Left hindlimb (tissue), 1 donor: ENCODE measurements at regions not wholly inside any gene's neighbourhood (a gene's known extent, or its start where the extent isn't known, plus 50 kb on each side); places are given as distances from the start of the nearest gene placed in this dataset.

Experiments
- DNase-seq: peaks from one replicate; pipeline ENCODE4 v3.0.0-alpha.2; 2018

DNA sequence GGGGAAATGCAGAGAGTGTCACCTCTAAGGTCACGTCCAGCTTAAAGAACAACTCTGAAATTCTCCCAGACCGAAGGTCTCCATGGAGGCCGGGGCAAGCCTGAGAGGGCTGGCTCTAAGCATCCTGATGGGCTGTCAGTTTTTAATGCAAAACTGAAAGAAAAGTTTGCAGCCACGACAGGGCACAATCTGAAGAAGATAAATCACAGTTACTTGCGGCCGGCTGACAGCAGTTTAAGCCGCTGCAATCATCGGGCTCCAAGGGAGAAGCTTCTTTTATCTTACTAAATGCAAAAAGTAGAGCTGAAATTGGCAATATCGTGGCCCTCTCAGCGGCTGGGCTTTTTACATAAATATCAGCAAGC is 168.8 kb downstream of the CYLD start:
- DNase-seq = no peak

DNA sequence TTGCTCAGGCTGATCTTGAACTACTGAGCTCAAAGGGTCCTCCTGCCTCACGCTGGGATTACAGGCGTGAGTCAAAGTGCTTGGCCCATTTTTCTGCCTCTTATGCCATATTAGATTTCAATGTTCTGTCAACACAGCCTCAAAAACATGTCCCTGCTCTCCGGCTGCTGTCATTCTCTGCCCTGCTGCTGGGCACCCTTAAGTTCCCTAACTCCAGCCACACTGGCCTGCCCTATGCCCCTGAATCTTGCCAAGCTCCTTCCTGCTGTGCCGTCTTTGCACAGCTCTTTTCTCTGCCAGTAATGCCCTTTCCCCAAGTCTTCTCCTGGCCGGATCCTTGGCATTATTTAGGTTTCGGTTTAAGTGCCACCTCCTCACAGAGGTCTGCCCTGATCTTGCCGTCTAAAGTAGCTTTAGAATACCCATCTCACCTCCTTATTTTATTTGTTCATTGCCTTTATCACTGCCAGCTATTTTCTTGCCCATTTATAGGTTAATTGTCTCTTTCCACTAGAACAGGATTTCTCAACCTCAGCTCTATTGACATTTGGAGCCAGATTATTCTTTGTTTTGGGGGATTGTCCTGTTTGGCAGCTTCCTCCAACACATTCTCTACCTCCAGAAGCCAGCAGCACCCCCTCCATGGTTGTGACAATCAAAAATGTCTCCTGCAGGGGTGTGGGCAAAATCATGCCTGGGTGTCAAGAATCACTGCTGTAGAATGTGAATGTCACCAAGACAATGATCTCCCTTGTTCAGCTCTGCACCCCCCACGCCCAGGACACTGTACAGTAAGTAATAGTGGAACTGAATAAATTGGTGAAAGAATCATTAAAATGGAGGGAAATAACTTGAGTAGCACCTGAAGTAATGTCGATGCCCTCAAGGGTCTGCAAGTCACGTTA is 168.2 kb downstream of the CYLD start:
- DNase-seq = no peak

DNA sequence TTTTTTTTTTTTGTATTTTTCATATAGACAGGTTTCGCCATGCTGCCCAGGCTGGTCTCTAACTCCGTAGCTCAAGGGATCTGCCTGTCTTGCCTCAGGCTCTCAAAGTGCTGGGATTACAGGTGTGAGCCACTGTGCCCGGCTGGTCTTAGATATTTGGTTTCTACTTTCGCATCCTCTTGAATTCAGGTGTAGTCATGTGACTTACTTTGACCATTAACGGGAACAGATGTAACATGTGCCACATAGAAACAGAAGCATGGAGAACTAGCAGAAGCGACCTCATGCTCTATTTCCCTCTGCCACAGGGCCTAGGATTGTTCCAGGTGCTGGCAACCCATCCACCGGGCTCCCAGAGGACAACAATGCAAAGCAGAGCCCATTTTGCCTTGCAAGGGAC is 166.6 kb downstream of the CYLD start:
- DNase-seq = no peak

DNA sequence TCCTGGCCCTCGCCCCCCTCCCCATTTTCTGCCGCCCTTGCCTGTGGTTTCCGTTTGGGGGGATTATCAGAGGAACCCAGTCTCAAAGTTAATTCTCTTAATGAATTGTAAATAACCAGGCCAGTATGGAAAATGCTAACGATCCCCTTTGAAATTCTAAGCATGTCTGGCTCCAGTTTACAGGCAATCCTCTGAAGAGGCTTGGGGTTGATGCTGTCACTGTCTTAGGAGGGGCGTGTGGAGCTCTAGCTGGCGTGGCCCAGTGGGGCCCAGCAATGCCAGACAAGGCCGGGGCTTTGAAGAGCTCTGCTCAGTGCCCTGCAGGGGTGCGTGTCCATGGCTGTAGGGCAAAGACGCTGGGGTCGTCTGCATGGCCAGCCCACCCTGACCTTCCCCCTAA is 164.6 kb downstream of the CYLD start:
- no peak for DNase-seq

DNA sequence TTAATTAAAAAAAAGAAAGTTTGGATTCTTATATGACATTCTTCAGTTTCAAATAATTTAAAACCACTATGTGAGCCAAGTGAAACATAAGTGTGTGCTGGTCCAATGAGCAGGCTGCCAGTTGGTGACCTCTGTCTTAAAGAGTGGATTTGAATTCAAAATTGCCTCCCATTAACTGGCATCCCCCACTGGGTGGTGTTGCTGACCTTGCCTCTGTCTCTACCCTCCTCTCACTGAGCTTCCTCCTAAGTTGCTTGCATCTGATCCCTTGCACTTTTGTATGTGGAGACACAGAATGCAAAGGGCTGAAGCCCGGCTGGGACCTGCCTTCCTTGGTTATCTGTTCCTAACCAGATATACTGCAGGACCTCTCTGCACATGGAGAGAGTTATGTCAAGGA is 160.6 kb downstream of the CYLD start:
- no peak for DNase-seq

DNA sequence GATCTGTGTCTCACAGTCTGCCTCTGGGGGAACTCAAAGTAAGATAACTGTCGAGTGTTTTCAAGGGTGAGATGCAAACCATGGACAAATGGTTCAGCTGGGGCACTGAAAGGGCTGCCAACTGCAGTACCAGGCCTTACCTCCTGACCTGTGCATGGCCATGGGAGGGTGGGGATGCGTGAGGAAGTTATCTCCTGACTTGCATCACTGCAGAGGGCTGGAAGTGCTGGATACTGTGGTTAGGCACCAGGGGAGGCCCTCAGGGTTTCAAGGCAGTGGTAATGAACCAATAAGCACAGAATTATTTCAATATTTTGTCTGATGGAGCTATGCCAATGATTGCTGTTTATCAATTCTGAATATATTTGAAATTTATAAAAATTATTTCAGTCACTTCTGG is 159.2 kb downstream of the CYLD start:
- no peak for DNase-seq

DNA sequence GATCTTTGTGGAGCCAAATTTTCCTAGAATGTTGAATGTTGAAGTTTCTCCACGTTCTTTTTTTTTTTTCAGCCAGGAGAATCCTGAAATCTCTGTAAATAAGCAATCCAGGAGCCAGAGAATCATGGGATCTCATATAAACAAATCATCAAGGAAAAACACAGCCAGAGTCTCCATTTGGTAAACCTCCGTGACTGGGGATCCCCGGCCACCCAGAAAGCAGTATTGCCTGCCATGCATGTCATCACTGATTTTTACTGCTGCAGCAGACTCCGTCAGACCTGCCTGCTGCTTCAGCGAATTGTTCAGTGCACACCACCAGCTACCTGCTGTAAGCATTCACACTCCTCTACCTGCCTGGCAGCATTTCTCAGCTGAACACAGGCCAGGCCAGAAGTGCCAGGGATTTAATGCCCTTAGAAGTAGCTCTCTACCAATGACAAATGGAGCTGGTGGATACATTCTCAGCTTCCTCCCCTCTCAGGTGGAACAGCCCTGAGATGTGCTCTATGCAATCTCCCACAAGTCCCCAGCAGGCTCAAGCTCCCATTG is 158.6 kb downstream of the CYLD start:
- DNase-seq = no peak

DNA sequence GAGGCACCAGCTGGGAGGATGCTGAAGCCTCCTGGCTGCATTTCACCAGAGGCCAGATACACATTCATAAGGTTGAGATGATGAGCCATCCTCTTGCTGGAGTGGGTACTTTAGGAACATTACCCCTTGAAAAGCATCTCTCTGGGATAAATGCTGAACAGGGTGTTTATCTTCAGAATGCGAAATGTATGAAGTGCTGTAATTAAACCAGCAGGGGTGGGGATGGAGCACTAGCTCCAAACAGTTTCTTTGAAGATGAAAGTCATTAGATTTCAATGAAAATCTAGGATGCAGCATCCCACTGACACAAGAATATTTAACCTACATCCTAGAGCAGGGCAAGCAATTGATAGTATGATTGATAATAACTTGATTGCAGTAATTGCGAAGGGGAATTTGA is 158.1 kb downstream of the CYLD start:
- DNase-seq = no peak

DNA sequence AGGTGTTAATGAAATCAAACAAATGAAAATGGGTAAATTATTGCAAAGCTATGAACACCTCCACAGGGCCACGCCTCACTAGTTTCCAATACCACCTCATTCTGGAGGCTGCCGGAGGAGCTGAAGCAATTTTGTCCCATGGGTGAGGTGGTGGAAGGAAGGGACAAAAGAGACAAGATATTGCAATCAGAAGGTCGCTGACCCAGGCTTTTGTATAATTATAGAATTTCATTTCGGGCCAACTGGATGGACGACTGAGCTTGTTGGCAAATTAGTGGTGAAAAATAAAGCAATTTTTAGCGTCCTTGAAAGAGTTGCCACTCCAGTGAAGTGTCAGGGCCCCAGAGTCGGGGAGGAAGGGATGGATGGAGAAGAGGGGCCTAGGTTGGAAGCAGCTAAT is 147.9 kb downstream of the CYLD start:
- no peak for DNase-seq

DNA sequence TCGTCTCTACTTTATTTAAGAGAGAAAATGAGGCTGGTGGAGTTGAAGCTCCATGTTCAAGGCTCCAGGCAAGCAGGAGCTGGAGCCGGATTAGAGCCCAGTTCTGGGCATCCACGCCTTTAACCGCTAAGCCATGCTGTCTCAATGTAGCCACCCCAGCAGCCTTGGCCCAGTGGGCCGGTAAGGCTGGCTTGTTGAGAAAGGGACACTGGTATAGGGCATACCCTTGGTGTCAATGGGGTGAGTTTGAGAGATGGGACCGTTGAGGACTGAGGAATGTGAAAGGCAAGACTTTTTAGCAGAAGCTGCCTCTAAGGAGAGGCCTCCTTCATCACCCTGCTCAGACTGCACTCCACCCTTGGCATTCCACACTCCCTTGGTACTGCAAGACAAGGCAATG is 147.4 kb downstream of the CYLD start:
- DNase-seq = no peak

DNA sequence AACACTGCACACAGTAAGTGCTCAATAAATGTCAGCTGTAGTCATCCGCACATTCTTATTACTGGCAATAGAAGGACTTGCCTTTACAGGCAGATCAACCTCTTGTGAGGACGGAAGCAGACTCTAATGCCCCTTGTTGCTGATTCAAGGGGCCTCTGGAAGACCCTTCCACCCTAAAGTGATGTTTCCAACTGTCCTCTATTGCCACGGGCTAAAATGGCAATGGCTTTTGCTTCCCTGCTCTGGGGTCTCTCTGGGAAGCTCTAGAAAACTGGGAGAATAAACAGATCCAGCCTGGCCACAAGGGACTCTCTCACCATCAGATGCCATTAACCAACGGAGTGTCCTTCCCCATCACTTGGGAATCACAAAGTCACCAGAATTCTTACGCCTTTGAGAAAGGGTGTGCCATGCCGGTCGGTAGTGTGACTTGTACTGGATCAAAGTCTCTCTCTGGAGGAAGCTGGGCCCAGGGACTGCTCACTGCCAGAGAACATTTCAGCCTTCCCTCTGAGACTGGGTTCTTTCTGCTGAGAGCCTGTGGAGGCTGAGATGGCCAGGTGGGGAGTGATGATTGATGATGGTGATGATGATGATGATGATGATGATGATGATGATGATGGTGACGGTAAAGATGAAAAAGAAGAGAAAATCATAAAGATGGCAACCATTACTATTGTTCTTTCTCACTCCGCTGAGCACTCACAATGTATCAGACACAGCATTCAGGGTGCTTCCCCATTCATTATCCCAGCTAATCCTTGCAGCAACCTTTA is 146.8 kb downstream of the CYLD start:
- DNase-seq = no peak

DNA sequence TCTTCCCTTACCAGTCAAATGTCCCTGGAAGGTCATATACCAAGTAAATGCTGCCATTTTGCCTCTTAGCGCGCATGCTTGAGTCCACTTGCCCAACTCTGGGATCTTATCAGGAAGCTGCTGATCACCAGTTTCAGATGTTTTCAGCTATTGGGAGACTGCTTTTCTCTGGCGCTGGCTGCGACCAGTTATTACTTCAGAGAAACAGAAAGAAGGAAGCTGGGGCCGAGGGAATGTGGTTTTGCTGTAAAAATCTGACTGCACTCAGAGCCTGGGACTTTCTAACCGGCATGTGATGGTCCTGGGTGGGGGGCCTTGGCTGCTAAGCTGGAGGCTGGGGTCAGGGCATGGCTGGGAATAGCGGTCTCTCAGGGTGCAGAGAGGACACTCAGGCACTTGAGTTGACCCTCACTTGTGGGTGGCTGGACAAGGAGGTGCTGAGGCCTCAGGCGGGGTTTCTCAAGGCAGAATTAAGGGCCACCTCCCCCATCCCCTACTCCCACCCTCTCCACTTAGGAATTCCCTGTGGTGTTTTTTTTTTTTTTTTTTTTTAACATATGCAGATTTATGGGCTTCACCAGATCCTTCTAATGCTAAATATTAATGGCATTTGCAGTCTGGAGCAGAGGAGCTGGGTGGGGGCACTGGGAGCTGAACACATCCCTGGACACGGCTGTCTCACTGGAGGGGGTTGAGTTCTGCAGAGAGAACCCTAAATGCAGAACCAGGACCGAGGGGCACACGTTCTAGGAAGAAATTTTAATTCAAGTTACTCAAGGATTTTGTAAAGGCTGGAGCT is 145.8 kb downstream of the CYLD start:
- DNase-seq = no peak

DNA sequence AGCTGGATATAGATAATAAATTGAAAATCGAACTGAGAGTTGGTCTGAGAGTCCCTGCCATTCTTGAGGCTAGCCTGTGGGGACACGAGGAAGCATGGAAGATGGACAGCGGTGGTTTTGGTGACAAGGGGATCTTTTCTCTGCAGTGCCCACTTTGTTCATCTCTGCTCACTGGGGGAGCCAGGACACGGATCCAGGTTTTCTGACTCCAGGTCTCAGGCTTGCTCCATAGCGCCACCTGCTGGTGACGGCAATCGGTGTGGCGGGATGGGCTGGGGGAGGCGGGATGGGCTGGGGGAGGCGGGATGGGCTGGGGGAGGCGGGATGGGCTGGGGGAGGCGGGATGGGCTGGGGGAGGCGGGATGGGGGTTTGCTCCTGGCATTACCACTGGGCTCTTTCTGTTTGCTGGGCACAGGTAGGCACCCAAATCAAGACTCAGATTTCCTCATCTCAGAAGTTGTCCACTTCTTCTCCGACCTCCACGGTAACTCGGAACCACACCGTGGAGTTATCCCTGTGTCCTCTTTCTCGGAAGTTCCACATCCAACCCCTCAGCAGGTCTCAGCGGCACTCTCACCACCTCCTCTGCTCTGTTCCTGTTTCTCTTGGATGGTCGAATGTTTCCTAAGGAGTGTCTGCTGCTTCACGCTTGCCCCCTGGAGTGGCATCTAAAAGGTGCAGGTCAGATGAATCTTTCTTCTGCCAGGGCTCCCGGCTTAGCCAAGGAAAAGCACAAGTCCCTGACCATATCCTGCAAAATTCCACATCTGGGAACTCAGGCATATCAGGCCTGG is 142.4 kb downstream of the CYLD start:
- no peak for DNase-seq

DNA sequence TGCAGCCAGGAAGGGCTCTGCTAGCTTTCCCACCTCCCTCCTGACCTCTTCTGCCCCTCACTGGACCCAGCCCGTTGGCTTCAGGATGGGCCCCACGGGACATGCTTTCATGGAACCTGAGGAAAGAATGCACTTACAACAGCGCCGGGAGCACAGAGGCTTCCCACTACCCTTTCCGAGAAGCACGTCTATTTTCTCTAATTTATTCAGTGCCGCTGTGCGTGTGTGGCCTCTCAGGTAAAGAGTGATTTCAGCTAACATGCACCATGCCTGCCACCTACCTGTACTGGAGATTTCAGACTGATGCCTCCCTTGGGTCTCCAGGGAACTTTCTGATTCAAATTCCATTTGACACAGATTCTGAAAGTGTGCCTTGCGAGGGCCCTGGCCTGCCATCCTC is 140.1 kb downstream of the CYLD start:
- DNase-seq = no peak

DNA sequence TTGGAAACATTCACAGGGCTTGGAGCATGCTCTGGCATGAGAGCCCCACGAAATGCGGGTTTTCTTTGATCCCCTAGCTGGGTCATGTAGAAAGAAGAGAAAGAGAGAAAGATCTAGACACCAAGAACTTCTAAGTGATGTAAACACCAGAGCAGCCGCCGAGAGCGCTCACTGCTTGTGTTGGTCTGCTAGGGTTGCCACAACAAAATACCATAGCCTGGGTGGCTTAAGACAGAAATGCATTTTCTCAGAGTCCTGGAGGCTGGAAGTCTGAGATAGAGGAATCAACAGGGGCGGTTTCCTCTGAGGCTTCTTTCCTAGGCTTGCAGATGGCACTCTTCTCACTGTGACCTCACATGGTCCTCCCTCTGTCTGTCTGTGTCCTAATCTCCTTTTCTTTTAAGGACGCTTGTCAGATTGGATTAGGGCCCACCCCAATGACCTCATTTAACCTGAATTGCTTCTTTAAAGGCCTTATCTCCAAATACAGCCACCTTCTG is 139.5 kb downstream of the CYLD start:
- no peak for DNase-seq

DNA sequence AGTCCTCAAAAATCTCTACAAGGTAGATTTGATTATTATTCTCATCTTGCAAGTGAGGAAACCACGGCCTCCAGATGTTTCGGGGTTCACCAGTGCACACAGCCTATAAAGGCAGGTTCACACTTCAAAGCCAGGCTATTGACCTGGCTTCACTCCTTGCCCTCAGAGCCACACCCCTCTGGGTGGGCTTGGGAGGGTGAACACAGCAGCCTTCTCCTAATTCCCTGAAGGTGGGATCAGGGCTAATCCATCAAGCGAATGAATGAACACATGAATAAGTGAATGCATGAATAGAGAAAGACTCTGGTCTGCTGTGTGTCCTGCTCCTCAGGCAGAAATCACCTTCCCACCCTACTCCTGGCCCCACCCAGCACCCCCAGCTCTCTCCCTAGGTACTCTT is 139.0 kb downstream of the CYLD start:
- no peak for DNase-seq

DNA sequence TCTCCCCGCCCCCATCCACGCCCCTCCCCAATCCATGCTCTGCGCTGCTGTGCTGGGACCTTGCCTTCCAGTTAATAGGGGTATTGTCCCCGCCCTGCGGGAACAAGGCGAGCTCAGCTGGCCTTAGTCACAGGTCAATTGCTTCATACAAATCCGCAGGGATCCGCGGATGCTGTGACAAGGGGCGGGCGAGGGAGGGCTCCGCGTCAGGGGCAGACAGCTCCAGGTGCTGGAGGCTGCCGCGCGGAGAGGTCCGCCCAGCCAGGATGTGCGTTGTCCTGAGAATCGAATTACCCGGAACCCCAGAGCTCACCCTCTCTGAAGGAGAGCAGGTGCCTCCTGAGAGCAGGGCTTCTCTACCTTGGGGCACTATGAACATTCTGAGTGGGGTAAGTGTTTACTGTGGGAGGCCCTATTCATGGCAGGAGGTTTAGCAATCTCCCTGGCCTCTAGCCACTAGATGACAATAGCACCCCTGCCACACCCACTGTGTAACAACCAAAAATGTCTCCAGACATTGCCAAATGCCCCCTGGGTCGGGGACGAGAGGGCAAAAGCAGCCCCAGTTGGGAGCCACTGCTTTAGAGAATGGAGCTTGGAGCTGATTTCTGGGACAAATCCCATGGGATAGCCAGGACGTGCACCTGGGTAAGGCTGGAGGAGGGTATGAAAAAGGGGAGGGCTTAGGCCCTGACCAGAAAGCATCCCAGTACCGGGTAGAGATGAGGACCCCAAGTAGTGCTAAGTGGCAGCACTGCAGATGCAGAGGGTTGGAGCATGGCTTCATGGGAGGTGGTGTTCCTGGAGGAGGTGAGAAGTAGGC is 138.2 kb downstream of the CYLD start:
- DNase-seq = no peak

DNA sequence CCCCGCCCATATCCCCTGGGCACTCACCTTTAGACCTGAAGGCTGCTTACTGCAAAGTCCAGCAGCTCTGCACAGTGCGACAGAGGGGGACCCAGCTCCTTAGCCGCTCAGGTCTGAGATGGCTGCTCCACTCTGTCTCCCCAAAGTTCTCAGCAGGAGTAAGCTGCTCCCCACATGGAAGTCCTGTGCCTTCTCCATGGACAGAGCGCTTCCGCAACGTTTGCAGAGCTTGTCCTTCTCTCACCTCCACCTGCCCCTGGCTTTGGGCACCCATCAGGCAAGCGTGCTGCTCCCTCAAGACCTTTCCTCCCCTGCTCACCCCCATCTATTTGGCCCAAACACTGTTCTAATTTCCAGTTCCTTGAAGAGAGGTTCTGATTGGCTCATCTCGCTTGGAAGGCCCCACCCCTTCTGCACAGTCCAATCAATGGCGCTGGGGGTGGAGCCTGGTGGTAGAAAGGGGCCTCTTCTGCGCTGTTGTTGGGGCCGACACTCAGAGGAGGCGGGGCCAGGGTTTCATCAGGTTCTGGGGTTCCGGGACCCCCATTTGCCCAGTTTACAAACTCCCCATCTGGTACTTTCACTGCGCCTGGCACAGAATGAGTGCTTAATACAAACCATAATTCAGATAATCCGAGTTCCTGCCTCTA is 137.2 kb downstream of the CYLD start:
- DNase-seq = no peak

DNA sequence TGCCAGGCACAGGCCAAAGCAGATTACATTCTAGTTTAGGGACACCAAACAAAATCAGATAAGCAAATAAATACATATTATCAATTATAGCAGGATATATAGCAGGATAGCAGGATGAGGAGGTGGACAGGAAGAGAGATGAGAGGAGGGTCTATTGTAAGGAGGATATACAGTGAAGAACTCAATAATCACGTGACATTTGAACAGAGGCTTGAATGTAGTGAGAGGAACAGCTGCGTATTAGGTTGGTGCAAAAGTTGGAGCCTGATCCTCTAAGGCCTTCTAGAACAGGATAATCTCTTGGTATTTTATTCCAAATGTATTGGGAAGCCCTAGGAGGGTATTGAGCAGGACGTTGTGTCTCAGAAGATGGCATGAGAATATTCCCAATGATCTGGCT is 136.7 kb downstream of the CYLD start:
- no peak for DNase-seq

DNA sequence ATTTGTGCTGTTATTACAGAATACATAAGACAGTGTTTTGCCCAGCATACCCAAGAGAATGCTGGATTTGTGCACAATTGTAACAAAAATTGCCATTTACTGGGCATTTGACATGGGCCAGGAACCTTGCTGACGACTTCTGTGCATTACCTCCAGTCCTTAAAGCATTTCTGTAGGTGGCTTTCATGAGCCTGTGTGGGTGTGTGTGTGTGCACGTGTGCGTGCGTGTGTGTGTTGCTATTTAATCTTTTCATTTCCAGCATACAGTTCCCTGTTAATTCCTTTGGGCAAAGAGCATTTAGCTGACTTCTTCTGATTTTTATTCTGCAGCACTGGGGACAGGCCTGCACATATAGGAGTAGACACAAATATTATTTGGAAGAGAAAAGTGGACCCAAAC is 134.4 kb downstream of the CYLD start:
- no peak for DNase-seq

DNA sequence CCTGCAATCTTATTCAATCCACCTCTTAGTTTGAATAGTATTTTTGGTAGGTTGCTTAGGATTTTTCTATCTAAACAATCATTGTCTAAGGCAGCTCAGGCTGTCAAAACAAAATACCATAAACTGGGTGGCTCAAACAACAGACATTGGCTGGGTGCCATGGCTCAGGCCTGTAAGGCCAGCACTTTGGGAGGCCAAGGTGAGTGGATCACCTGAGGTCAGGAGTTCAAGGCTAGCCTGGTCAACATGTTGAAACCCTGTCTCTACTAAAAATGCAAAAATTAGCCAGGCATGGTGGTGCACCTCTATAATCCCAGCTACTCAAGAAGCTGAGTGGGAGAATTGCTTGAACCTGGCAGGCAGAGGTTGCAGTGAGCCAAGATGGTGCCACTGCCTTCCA is 126.7 kb downstream of the CYLD start:
- no peak for DNase-seq
